ENCODE measurements at regions not wholly inside any gene's neighbourhood (a gene's known extent, or its start where the extent isn't known, plus 50 kb on each side); places are given as distances from the start of the nearest gene placed in this dataset.

- Histone ChIP-seq H3K9me1 (ENCODE audit: control insufficient read depth, extremely low read depth, insufficient read depth, low read length) (no peaks in the 10 kb centered on the region), H3K4me1 (ENCODE audit: control insufficient read depth, extremely low read depth, insufficient read depth, low read length) (no peaks in the 10 kb centered on the region), H3K27me3 (ENCODE audit: control insufficient read depth, extremely low read depth, insufficient read depth, low read length) (no peaks in the 10 kb centered on the region), H3K79me2 (ENCODE audit: control insufficient read depth, insufficient read depth, low read length) (no peaks in the 10 kb centered on the region), H3K4me3 (ENCODE audit: control insufficient read depth in 2 of 3, extremely low read depth in 1 of 3, insufficient read depth in 2 of 3, low read depth in 1 of 3, low read length in 3 of 3) (no peak overlapping the region), H3K4me2 (ENCODE audit: control insufficient read depth, extremely low read depth, insufficient read depth, low read depth, low read length) (no peak overlapping the region), H2AFZ (ENCODE audit: control insufficient read depth, low read length) (no peak overlapping the region), H3K36me3 (ENCODE audit: control insufficient read depth in 2 of 2, extremely low read depth in 1 of 2, insufficient read depth in 2 of 2, low read length in 2 of 2) (no peaks in the 10 kb centered on the region), H3K27ac (ENCODE audit: control insufficient read depth, insufficient read depth, low read length) (no peak overlapping the region), H3K9me3 (ENCODE audit: control insufficient read depth, low read depth, low read length) (no peaks in the 10 kb centered on the region), H4K20me1 (ENCODE audit: control insufficient read depth, extremely low read depth, insufficient read depth, low read length) (no peaks in the 10 kb centered on the region), H3K9ac (ENCODE audit: control insufficient read depth, extremely low read depth, insufficient read depth, low read length) (no peak overlapping the region)
- no peak for DNase-seq (ENCODE audit: low read depth, low spot score)
- FAIRE-seq, result no peak
- TF ChIP-seq EZH2 (IDR thresholded peaks at IDR 0.05; ENCODE audit: low read length), result no peak
- no peak for TF ChIP-seq CTCF (optimal IDR thresholded peaks at IDR 0.05 in 1 of 3, IDR thresholded peaks at IDR 0.05 in 1 of 3, conservative IDR thresholded peaks at IDR 0.05 in 1 of 3; ENCODE audit: extremely low read depth in 1 of 3, insufficient read depth in 2 of 3, low read length in 3 of 3)
- dilution Hi-C loops (cut with MboI; ENCODE audit: extremely low pct_ligation_motif_present, low sequenced_read_pairs), result no loop called here
These were observed 147.7 kb downstream of the MIS18A start for GRCh38 chr21:32131164-32131563.

GRCh38 chr21:32130031-32130891 is 148.6 kb downstream of the MIS18A start:
- Histone ChIP-seq H2AFZ (ENCODE audit: control insufficient read depth, low read length) (no peak overlapping the region), H3K27me3 (ENCODE audit: control insufficient read depth, extremely low read depth, insufficient read depth, low read length) (no peaks in the 10 kb centered on the region), H3K36me3 (ENCODE audit: control insufficient read depth in 2 of 2, extremely low read depth in 1 of 2, insufficient read depth in 2 of 2, low read length in 2 of 2) (no peaks in the 10 kb centered on the region), H3K9me1 (ENCODE audit: control insufficient read depth, extremely low read depth, insufficient read depth, low read length) (no peaks in the 10 kb centered on the region), H3K9ac (ENCODE audit: control insufficient read depth, extremely low read depth, insufficient read depth, low read length) (no peak overlapping the region), H3K79me2 (ENCODE audit: control insufficient read depth, insufficient read depth, low read length) (no peaks in the 10 kb centered on the region), H3K27ac (ENCODE audit: control insufficient read depth, insufficient read depth, low read length) (no peak overlapping the region), H3K4me1 (ENCODE audit: control insufficient read depth, extremely low read depth, insufficient read depth, low read length) (no peaks in the 10 kb centered on the region), H4K20me1 (ENCODE audit: control insufficient read depth, extremely low read depth, insufficient read depth, low read length) (no peaks in the 10 kb centered on the region), H3K9me3 (ENCODE audit: control insufficient read depth, low read depth, low read length) (no peaks in the 10 kb centered on the region), H3K4me3 (ENCODE audit: control insufficient read depth in 2 of 3, extremely low read depth in 1 of 3, insufficient read depth in 2 of 3, low read depth in 1 of 3, low read length in 3 of 3) (no peak overlapping the region), H3K4me2 (ENCODE audit: control insufficient read depth, extremely low read depth, insufficient read depth, low read depth, low read length) (no peak overlapping the region)
- TF ChIP-seq EZH2 (IDR thresholded peaks at IDR 0.05; ENCODE audit: low read length) (no peak), CTCF (optimal IDR thresholded peaks at IDR 0.05 in 1 of 3, IDR thresholded peaks at IDR 0.05 in 1 of 3, conservative IDR thresholded peaks at IDR 0.05 in 1 of 3; ENCODE audit: extremely low read depth in 1 of 3, insufficient read depth in 2 of 3, low read length in 3 of 3) (no peak)
- dilution Hi-C loops (cut with MboI; ENCODE audit: extremely low pct_ligation_motif_present, low sequenced_read_pairs), result no loop called here
- FAIRE-seq (no peak), DNase-seq (ENCODE audit: low read depth, low spot score) (no peak)

Measured in keratinocyte (primary cell).